Upper lobe of left lung (tissue), 6 donors: ENCODE measurements at regions not wholly inside any gene's neighbourhood (a gene's known extent, or its start where the extent isn't known, plus 50 kb on each side); places are given as distances from the start of the nearest gene placed in this dataset.

Experiments used
- ATAC-seq, 2 donors: fragments of 200-7000 bp; cut with Tn5 transposase; one replicate each; pipeline ENCODE4 v1.9.1; 2022; ENCODE audit warnings: mild to moderate bottlenecking in 2 of 2, moderate library complexity in 2 of 2; ENCODE audit not compliant: low FRiP score in 2 of 2
- DNase-seq, 2 donors: peaks; one replicate each; pipeline ENCODE4 v3.0.0-alpha.2; 2019 to 2020
- H3K27ac ChIP-seq, 4 donors: fragments of 200-600 bp; sonication (generic); one replicate each; pipeline ENCODE4 v1.5.1; 2016 to 2019
- H3K27me3 ChIP-seq, 4 donors: fragments of 200-600 bp; sonication (generic); one replicate each; pipeline ENCODE4 v1.5.1; 2017 to 2019
- H3K36me3 ChIP-seq, 4 donors: fragments of 200-600 bp; sonication (generic); one replicate each; pipeline ENCODE4 v1.5.1; 2016 to 2019
- H3K4me1 ChIP-seq, 4 donors: fragments of 200-600 bp; sonication (generic); one replicate each; pipeline ENCODE4 v1.5.1; 2018 to 2019
- H3K4me3 ChIP-seq, 4 donors: fragments of 200-600 bp; sonication (generic); one replicate each; pipeline ENCODE4 v1.5.1; 2017 to 2019; ENCODE audit warnings: mild to moderate bottlenecking in 2 of 4, moderate library complexity in 1 of 4
- H3K9me3 ChIP-seq, 4 donors: fragments of 200-600 bp; sonication (generic); one replicate each; pipeline ENCODE4 v1.5.1; 2018 to 2019
- EP300 ChIP-seq, 4 donors: sonication (generic); formaldehyde crosslinking; IDR thresholded peaks; one replicate each; pipeline ENCODE4 v1.5.1; 2017; ENCODE audit warnings: antibody characterized with exemption in 4 of 4, control low read depth in 2 of 4
- POLR2A ChIP-seq, 4 donors: fragments of 450-650 bp; IDR thresholded peaks; one replicate each; pipeline ENCODE4 v1.5.1; 2016 to 2017; ENCODE audit warnings: antibody characterized with exemption in 4 of 4, mild to moderate bottlenecking in 2 of 4
- POLR2AphosphoS5 ChIP-seq, 2 donors: sonication (generic); formaldehyde crosslinking; IDR thresholded peaks; one replicate each; pipeline ENCODE4 v1.5.1; 2017; ENCODE audit warnings: antibody characterized with exemption in 2 of 2
- WGBS, 2 donors: methylation state at CpG; one replicate each; pipeline ENCODE4 v1.1.5; 2017 to 2018; 5-methylcytosine and 5-hydroxymethylcytosine counted together
- TF ChIP-seq, protein P1 (sequence below), 6 experiments: fragments of 450-650 bp in 4 of 6; fragments of 200-600 bp in 2 of 6; sonication (generic) in 2 of 6; IDR thresholded peaks; one replicate each; pipeline ENCODE4 v1.5.1; 2016 to 2019; ENCODE audit warnings: antibody characterized with exemption in 6 of 6
- donor health status: DM: no; HTN: no; CAD: no; lungs with moderate emphysema.
- donor health status: DM: no; HTN: yes; CAD: no; lungs with severe emphysema.

- Histone ChIP-seq H3K27me3 (no peaks in the 10 kb centered on the region), H3K36me3 (no peaks in the 10 kb centered on the region), H3K4me1 (no peaks in the 10 kb centered on the region), H3K9me3 (peaks cover 0 to 6% (median 0%) of the 10 kb centered on the region in 4 donors), H3K4me3 (no peak overlapping the region), H3K27ac (no peak overlapping the region)
- 70 to 72% methylated on average over 7 of the region's 7 CpGs for WGBS, 2 donors
- DNase-seq (no peak), ATAC-seq (peak in 1 of 2 donors; percentile 79)
- TF ChIP-seq POLR2AphosphoS5 (IDR thresholded peaks at IDR 0.05) (no peak), POLR2A (IDR thresholded peaks at IDR 0.05) (no peak), EP300 (IDR thresholded peaks at IDR 0.05) (no peak)
- TF ChIP-seq, protein P1, sequence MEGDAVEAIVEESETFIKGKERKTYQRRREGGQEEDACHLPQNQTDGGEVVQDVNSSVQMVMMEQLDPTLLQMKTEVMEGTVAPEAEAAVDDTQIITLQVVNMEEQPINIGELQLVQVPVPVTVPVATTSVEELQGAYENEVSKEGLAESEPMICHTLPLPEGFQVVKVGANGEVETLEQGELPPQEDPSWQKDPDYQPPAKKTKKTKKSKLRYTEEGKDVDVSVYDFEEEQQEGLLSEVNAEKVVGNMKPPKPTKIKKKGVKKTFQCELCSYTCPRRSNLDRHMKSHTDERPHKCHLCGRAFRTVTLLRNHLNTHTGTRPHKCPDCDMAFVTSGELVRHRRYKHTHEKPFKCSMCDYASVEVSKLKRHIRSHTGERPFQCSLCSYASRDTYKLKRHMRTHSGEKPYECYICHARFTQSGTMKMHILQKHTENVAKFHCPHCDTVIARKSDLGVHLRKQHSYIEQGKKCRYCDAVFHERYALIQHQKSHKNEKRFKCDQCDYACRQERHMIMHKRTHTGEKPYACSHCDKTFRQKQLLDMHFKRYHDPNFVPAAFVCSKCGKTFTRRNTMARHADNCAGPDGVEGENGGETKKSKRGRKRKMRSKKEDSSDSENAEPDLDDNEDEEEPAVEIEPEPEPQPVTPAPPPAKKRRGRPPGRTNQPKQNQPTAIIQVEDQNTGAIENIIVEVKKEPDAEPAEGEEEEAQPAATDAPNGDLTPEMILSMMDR (IDR thresholded peaks at IDR 0.05): no peak
Observed at GRCh38 chr10:9762966-9763656, 1254.6 kb upstream of the CELF2 start.

DNA sequence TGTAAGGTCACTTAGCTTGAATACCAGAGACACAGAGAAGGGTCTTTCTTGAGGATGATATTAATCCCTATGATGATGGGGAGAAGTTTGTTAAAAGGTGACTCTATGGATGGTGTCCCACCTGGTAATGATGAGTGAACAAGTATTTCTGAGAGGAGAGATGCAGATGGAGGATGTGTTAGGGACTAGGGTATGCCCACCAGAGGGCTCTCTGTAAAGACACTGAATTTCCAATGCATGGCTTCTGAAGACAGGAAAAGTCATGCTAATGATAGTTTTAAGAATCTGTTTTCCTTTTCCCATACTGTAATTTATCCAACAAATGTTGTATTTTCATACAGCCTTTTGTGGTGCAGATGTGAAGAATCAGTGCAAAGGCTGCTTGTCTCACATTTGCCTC is 1250.9 kb upstream of the CELF2 start:
- no peak for ATAC-seq
- Histone ChIP-seq H3K36me3 (no peaks in the 10 kb centered on the region), H3K4me1 (no peaks in the 10 kb centered on the region), H3K27ac (no peak overlapping the region), H3K9me3 (no peaks in the 10 kb centered on the region), H3K27me3 (no peaks in the 10 kb centered on the region), H3K4me3 (no peak overlapping the region)
- no peak for TF ChIP-seq EP300 (IDR thresholded peaks at IDR 0.05)
- no peak for TF ChIP-seq POLR2AphosphoS5 (IDR thresholded peaks at IDR 0.05)
- TF ChIP-seq, protein P1 (IDR thresholded peaks at IDR 0.05): no peak
- TF ChIP-seq POLR2A (IDR thresholded peaks at IDR 0.05): no peak
- no peak for DNase-seq

DNA sequence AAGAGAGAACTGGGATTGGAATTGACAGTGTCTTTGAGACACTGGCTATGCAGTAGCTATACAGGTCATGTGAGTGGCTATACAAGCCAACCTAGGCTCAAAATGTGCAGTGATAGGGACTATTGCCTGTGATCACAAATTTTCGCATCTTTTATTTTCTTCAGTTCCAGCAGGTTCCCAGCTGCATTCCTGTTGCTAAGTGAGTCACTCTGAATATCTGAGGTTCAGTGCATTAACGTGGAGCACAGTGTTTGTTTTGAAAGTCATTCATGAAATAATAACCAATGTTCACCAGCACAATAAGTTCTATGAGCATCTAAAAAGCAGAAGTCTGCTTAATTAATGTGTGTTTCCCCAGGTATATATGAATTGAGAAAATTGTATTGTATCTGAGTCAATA is 1236.0 kb upstream of the CELF2 start:
- no peak for TF ChIP-seq EP300 (IDR thresholded peaks at IDR 0.05)
- no peak for TF ChIP-seq POLR2A (IDR thresholded peaks at IDR 0.05)
- H3K27me3 ChIP-seq: no peaks in the 10 kb centered on the region
- 61 to 84% methylated on average over 2 of the region's 2 CpGs for WGBS, 2 donors

DNA sequence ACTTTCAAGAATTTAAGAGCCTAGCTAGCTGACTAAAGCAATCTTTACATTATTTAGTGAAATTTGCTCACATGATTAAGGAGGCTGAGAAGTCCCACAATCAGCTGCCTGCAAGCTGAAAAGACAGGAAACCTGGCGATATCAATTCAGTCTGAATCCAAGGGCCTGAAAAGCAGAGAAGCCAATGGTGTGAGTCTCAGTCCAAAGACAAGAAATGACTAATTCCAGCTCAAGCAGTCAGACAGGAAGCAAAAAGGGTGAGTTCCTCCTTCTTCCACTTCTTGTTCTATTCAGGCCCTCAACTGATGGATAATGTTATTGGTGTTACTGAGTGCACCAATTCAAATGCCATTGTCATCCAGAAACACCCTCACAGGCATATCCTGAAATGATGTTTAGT is 1231.6 kb upstream of the CELF2 start:
- Histone ChIP-seq H3K27ac (no peak overlapping the region), H3K4me1 (no peaks in the 10 kb centered on the region), H3K27me3 (no peaks in the 10 kb centered on the region), H3K4me3 (no peak overlapping the region), H3K9me3 (no peaks in the 10 kb centered on the region), H3K36me3 (no peaks in the 10 kb centered on the region)
- DNase-seq: no peak
- 71 to 79% methylated on average over 1 of the region's 1 CpG for WGBS, 2 donors
- TF ChIP-seq POLR2A (IDR thresholded peaks at IDR 0.05) (no peak), POLR2AphosphoS5 (IDR thresholded peaks at IDR 0.05) (no peak), EP300 (IDR thresholded peaks at IDR 0.05) (no peak)
- TF ChIP-seq, protein P1 (IDR thresholded peaks at IDR 0.05): no peak
- ATAC-seq: no peak

More for the DNA sequence above, 1236.0 kb upstream of the CELF2 start:
- no peaks in the 10 kb centered on the region for H3K36me3 ChIP-seq
- H3K9me3 ChIP-seq: no peaks in the 10 kb centered on the region
- ATAC-seq (no peak), DNase-seq (no peak)
- H3K4me3 ChIP-seq: no peak overlapping the region
- no peak overlapping the region for H3K27ac ChIP-seq
- no peaks in the 10 kb centered on the region for H3K4me1 ChIP-seq

DNA sequence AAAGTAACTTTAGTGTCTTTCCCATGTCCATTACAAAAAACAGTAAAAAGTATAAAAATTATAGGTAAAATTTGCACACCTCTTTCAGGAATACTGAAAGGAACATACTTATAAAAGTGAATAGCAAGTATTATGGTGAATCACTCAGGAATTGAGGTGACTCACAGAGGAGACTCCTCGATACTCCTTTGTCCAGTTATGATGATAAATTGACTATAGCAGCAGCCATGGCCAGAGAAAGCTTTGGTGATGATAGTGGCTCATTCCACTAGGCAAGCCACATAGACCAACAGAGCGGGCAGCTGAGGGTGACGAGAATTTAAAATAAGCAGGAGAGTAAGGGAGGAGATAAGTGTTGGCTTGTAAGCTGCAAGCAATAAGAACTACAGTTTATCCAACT is 1231.1 kb upstream of the CELF2 start:
- TF ChIP-seq EP300 (IDR thresholded peaks at IDR 0.05) (no peak), POLR2A (IDR thresholded peaks at IDR 0.05) (no peak), POLR2AphosphoS5 (IDR thresholded peaks at IDR 0.05) (no peak)
- TF ChIP-seq, protein P1 (IDR thresholded peaks at IDR 0.05): no peak
- Histone ChIP-seq H3K27me3 (no peaks in the 10 kb centered on the region), H3K27ac (no peak overlapping the region), H3K9me3 (no peaks in the 10 kb centered on the region), H3K4me1 (no peaks in the 10 kb centered on the region), H3K36me3 (no peaks in the 10 kb centered on the region), H3K4me3 (no peak overlapping the region)
- ATAC-seq: no peak
- WGBS, 2 donors: 87 to 94% methylated on average over 3 of the region's 3 CpGs
- no peak for DNase-seq
